Stimulated activated CD8-positive, alpha-beta memory T cell treated with anti-CD3 and anti-CD28 coated beads, Interleukin-12 subunit alpha, Interleukin-12 subunit beta, amount 100 ng/mL, for 4 hours (primary cell): ENCODE measurements at regions not wholly inside any gene's neighbourhood (a gene's known extent, or its start where the extent isn't known, plus 50 kb on each side); places are given as distances from the start of the nearest gene placed in this dataset.
"Not testable (repeated sequence)": the region's sequence is repeated elsewhere in the genome, so short reads cannot be mapped to it uniquely, and the experiment has no call there.

ENCODE experiments used
- DNase-seq: peaks from one replicate; pipeline ENCODE4 v3.0.0-alpha.2; 2020; ENCODE audit warnings: low read depth

DNA sequence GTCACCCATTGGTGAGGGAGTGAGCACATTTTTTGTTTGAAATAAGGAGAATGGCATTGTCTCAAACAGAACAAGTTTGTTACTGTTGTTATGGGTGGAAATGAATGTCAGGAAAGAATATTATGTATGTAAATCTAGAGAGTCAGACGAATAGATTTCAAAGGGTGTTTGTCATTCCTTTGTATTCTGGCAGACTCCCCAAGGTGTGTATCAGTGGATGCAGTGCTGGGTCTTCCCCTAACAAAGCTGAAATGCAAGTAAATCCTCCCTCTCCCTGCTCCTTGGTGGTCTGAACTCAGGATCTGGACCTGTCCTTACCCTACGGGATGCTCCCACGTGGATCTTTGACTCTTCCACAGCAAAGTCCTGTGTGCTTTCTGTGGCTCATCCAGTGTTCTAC, 139.5 kb upstream of the ZNF516 start:
- DNase-seq: no peak

DNA sequence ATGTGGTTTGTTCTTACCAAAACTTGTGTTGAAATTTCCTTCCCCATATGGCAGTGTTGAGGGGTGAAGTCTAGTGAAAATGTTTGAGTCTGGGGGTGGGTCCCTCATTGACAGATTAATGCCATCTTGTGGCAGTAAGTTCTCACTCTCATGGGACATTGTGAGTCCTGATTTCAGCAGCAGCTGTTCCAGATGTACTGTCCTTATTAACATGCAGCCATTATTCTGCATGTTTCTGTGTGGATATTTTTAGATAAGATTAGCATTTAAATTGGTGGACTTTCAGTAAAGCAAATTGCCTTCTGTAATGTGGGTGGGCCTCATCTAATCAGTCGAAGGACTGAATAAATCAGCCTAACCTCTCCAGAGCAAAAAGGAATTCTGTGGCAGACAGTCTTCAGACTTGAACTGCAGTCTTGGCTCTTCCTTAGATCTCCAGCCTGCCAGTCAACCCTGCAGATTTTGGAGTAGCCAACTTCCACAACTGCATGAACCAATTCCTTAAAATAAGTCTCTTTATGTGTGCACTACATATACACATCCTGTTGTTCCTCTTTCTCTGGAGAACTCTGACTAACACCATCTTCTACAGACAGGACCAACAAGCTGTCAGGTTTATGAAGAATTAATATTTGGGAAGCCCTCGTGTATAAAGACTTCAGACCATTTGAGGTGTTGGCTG, 138.7 kb upstream of the ZNF516 start:
- no peak for DNase-seq

DNA sequence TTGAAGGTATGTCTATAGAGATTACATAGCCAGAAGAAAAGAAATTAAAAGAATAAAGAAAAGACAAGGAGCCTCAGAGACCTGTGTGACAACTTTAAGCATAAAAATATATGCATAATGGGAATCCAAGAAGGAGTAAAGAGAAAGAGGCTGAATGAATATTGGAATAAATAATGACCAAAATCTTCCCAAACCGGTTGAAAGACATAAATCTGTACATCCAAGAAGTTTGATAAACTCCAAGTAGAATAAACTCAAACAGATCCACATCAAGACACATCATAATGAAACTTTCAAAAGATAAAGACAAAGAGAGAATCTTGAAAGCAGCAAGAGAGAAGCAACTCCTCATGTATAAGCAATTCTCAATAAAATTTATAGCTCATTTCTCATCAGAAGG, 132.4 kb upstream of the ZNF516 start:
- no peak for DNase-seq

DNA sequence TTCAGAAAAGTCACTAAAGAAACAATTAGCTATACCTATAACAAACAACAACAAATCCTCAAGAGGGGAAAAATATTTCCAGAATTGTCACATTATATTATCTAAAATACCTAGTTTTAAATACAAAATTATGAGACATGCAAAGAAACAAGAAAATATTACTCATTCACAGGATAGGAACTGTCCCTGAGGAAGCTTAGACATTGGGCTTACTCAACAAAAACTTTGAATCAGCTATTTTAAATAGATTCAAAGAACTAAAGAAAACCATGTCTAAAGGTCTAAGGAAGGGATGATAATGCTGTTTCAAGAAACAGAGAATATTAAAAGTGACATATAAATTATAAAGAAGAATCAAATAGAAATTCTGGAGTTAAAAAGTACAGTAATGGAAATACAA, 131.9 kb upstream of the ZNF516 start:
- no peak for DNase-seq

DNA sequence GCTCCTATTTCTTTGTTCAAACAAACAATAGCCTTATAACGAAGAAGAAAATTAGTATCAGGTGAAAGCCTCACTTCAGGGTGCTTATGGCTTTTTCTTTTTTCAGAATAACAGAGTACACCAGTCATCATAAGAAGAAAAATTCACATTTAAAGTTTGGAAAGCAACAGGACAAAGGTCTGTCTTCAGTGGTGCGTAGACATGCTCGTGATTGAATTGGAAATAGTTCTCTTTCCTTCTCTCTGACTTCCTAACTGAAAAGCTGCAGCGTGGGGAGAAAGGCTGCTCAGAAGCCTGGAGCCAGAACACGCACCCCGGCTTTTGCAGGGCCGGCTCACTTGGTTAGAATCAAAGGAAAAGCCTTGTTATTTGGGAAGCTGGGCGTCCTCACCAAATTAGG, 127.6 kb upstream of the ZNF516 start:
- DNase-seq: no peak

DNA sequence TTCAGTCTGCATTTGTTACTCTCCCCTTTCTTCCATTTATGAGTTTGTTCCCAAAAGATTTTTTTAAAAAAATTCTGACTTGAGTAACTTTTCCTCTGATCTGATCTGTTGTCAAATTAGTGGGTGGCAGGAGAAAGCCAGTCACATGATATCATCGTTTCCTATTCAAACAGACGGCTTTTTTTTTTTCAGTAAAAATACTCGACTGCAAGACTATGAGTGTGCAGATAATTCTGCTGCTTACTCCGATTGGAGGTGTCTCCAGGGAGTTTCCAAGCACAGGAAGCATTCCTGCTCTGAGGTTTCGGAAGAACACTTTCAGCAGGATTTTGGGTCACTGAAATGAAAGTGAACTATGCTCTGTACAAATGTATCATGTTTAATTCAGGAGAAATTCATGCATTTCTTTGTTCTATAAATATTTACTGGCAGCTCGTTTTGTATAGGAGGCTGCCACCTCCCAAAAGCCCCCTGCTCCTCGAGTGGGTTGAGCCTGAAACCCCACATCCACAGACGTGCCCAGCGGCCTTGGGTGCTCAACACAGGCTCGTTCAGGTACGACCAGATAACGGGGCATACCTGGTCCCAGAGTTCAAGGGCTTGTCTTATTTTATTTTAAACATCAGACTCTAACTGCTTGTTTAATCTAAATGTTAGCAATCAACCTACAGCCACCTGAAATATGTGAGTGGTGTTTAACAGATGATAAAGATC, 126.9 kb upstream of the ZNF516 start:
- no peak for DNase-seq

DNA sequence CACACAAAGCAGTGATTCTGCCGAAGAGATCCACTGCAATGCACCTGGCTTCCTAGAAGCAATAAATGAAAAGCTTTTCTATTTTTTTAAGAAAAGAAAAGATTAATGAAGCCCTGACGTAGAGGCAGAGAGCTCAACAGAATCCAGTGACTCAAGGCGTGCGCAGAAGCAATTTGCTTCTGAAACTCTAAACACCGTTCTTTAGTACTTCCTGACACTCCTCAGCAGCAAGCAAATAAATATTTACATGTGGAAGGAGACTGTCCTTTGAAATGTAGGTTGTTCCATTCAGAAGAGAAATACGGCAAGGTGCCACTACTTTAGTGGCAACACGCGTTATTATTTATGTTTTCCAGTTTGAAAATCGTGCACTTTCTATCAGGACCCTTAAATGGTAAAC, 126.2 kb upstream of the ZNF516 start:
- no peak for DNase-seq

DNA sequence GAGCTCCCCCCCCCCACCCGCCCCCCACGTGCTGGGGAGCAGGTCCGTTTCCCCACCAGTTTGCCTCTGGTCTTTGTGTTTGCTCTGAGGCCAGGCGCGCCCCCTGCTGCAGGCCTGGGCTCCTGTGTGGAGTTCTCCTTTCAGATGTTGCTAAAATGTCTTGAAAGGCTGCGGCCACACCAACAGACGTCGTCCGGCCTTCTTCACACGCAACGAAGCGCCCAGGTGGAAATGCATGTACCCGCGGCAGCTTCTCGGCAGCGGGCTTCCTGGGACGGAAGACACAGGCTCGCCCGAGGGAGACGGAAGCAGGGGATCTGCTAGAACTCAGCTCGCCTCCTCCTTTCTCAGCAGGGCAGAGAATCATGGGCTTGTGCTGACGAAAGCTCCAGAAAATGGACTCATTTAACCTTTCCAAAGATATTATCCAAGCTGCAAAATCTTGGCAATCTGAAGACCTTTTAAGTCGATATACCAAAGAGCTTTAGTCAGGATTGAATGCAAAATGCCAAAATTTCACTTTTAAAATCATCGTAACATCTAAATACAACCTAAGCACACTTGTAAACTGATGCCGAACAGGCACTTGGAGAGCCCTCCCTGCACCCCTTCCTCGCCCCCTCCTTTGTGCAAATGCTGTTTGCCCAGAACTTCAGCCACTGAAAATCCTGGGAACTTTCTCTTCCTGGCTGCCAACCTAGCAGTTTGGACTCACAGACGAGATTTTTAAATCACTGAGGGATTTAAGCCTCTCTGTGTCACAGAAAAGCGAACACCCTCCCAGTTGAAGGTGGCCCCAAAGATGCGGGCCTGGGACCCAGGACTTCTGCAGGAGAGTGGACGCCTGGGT, 125.5 kb upstream of the ZNF516 start:
- no peak for DNase-seq

DNA sequence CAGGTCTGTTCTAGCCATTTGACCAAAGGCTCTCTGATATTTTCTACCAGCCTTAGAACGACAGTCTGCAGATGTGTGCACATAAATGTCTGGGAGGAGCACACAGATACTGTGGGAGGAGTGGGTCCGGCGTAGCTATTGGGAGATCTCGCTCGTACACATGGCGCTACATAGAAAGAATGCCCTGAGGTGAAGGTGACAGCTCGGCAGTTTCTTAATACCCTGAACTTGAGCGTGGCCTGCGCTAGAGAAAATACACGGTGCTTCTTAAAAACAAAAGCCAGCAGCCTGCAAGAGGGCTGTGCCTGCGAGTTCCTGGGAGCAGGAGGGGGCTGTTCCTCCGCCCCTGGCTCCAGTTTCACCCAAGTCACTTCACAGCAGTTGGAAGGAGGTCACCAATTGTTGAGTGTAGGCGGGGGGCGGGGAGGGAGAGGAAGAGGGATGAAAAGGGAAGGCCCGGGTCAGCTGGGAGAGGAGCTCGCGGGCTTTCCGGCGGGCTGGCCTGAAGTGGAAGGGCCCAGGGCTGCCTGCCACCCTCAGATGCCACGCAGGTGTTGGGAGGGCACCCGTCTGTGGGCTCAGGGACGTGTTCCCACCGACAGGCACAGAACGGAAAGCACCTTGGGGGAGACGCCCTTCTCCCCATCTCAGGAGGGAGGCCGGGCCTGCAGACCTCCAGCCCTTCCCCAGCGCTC, 124.7 kb upstream of the ZNF516 start:
- no peak for DNase-seq

DNA sequence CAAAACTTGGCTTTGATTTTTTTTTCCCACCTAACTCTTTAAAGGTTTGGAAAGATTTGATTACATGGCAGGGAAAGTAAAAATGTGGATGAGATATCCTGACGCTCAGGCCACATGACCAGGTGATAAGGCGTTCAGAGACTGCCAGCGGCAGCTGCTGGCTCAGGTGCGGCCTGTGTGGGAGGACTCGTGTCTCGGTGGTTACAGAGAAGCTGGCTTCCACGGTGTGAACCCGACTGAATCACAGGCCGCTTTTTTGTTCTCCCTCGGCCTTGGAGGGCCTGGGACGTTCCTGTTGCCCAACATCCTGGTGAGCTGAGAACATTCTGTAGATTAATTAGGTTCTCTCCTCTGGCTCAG, 124.2 kb upstream of the ZNF516 start:
- no peak for DNase-seq

DNA sequence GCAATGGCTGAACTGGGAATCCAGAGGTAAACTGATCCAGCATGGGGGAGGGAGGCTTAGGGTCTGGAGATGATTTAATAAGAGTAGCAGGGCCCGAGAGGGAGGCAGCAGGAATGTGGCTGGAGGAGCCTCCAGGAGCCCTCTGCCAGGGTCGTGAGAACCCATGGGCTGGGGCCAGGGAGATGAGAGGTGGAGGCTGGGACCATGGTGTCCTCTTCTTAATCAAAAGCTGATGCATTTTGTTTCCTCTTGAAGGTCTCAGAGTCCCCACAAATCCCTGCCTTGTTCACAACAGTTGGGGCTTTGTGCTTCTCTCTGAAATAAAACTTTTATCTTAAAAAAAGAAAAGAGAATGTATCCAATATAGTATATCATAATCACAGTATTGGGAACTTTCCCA, 123.7 kb upstream of the ZNF516 start:
- DNase-seq: no peak

DNA sequence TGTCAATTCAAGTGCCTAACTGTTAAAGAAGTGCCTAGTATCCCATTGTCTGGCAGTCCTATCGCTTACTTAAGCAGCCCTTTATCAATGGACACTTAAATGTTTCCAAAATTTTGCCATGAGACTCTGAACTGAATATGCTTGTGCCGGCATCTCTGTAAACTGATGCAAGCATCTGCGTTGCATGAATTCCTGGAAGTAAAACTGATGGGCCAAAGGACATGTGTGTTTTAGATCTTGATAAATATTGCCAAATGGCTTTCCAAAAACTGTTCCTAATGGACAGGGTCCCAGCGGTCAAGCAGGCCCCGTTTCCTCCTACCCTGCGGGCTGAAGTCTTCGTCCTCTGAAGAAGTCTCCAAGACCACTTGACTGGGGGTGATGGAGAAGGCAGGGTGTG, 121.3 kb upstream of the ZNF516 start:
- no peak for DNase-seq

DNA sequence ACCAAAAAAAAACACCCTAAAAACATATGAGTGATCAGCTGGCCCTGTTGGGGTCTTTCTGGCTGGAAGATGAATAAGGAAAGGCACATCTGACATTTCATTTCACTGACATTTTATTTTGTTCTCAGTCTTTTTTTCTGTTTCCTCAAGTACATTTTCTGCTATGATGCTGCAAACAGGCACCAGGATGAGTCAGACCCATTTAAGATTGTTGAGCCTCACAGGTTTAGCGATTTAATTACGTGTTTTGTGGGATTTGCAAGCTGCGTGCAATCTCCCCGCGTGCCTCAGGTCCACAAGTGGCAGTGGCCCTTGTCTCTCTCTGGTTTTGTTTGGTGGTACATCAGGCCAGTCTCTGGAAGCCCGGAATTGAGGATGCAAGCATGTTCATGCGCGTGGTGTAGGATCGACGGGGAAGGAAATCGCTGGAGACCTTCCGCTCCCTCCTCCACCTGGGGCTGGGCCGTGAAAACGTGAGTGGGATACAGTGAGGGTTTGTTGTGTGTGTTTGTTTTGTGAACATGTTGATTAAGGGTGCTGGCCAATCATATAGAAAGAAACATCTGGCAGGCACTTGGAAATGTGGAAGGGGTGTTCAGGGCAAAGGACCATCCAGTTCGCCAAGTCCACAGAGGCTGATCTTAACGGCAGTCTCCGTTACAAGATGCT, 120.2 kb upstream of the ZNF516 start:
- no peak for DNase-seq

DNA sequence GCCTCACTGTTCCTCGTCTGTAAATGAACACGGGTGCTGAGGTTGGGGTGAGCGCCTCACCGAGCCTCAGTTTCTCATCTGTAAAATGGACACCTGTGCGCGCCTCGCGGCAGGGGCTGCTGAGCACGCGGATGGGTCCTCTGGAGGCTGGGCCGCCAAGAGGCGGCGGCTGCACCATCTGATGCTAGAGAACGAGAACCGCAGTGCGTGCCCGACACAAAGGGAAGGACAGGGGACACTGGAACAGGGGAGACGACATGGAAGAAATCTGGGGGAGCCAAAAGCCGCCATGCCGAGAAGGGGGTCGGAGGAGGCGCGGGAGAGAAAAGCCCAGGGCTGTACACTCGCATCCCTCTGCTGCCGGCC, 118.7 kb upstream of the ZNF516 start:
- no peak for DNase-seq

DNA sequence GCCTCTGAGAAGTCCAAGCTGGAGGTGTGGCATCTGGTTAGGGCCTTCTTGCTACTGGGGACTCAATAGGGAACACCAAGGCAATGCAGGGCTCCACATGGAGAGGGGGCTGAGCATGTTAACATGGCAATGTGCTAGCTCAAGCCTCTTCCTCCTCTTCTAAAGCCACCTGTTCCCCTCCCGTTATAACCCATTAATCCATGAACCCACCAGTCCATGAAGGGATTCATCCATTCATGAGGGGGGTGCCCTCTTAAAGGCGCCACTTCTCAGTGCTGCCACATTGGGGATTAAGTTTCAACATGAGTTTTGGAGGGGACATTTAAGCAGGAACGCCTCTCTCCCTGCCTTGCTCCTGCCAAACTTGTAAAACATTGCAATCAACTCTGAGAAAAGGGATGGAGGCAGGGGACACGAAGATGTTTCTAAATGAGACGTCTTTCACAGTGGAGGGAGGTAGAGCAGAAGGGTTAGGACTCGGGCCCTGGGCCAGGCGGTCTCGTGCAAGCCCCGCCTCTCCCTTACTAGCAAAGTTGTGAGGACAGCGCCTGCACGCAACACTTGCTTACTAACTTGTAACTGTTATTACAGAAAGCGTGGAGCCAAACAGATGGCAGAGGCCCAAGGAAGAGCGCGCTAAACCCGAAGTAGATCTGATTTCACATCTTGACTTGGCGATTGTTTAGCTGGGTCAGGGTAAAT, 118.2 kb upstream of the ZNF516 start:
- no peak for DNase-seq

DNA sequence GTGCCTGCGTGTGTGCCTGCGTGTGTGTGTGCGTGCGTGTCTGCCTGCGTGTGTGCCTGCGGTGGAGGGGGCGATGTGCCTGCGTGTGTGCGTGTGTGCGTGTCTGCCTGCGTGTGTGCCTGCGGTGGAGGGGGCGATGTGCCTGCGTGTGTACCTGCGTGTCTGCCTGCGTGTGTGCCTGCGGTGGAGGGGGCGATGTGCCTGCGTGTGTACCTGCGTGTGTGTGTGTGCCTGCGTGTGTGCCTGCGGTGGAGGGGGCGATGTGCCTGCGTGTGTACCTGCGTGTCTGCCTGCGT, 116.7 kb upstream of the ZNF516 start:
- not testable (repeated sequence) for DNase-seq

DNA sequence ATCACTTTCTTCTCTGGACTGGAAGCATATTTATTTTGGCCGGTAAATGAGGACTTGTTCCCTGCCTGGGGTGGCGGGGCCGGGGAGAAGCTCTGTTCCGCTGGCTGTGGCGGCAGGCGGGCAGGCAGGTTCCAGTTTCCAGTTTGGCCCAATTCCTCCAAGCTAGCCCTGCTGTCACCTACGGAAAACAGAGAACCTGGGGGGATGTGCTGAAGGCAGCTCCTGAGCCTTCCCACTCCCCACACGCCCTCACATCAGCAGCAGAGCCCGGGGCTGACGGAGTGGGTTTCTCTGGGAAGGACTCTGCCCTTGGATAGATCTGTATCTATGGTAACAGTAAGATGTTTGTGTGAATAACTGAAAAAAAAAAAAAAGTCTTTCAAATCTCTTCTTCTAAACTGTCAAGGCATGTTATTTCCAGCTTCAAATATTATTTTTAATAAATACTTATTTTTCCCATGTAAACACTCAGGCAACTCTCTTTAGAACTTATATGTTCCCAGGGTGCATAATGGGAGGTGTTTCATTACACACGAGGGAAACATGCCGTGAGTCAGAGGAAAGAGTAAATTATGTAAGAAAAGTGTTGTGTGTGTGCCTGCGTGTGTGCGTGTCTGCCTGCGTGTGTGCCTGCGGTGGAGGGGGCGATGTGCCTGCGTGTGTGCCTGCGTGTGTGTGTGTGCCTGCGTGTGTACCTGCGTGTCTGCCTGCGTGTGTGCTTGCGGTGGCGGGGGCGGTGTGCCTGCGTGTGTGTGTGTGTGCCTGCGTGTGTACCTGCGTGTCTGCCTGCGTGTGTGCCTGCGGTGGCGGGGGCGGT, 116.1 kb upstream of the ZNF516 start:
- no peak for DNase-seq

DNA sequence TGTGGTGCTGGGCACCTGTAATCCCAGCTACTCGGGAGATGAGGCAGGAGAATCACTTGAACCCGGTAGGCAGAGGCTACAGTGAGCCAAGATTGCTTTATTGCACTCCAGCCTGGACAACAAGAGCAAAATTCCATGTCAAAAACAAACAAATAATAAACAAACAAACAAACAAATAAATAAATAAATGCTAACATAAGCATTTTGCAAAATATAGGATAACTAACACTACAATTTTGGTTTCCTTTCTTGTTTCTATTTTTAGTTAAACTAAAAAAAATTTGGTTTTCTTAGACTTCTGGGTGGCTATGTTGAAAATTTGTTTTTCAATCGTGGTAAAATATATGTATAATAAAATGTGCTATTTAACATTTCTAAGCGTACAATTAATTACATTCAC, 115.0 kb upstream of the ZNF516 start:
- no peak for DNase-seq

DNA sequence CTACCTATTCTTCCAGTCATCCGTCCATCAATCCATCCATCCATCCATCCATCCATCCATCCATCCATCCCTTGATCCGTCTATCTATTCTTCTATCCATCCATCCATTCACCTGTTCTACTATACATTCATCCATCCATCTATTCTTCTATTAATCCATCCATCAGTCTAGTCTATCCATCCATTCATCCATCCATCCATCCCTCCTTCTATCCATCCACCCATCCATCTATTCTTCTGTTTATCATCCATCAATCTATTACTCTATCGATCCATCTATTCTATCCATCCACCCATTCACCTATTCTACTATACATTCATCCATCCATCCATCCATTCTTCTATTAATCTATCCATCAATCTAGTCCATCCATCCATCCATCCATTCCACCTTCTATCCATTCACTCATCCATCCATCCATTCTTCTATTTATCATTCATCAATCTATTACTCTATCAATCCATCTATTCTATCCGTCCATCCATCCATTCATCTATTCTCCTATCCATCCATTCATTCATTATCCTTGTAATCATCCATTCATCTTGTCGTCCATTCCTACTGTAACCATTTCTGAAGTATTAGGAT, 110.4 kb upstream of the ZNF516 start:
- DNase-seq: no peak

DNA sequence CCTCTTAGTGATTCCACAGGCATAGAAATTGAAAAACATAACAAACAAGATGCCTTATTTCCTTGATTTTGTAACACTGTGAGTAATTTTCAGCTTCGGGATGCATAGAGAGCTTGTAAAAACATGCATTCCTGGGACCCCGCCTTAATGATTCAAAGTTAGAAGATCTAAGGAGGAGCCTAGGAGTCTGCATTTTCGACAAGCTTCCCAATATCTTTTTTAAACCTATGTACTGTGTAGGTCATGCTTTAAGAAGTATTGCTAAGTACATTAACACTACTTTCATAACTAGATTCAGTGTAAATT, 109.8 kb upstream of the ZNF516 start:
- no peak for DNase-seq
